ENCODE measurements at regions not wholly inside any gene's neighbourhood (a gene's known extent, or its start where the extent isn't known, plus 50 kb on each side); places are given as distances from the start of the nearest gene placed in this dataset.

- TF ChIP-seq, protein P1, sequence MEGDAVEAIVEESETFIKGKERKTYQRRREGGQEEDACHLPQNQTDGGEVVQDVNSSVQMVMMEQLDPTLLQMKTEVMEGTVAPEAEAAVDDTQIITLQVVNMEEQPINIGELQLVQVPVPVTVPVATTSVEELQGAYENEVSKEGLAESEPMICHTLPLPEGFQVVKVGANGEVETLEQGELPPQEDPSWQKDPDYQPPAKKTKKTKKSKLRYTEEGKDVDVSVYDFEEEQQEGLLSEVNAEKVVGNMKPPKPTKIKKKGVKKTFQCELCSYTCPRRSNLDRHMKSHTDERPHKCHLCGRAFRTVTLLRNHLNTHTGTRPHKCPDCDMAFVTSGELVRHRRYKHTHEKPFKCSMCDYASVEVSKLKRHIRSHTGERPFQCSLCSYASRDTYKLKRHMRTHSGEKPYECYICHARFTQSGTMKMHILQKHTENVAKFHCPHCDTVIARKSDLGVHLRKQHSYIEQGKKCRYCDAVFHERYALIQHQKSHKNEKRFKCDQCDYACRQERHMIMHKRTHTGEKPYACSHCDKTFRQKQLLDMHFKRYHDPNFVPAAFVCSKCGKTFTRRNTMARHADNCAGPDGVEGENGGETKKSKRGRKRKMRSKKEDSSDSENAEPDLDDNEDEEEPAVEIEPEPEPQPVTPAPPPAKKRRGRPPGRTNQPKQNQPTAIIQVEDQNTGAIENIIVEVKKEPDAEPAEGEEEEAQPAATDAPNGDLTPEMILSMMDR (IDR thresholded peaks at IDR 0.05; ENCODE audit: low read depth, low read length), result no peak
- TF ChIP-seq EZH2phosphoT487 (IDR thresholded peaks at IDR 0.05; ENCODE audit: low read depth), result no peak
Measured at GRCh38 chr1:168468822-168469221, 75.0 kb downstream of the XCL2 start.
